SKM-1 (cell line): ENCODE measurements at regions not wholly inside any gene's neighbourhood (a gene's known extent, or its start where the extent isn't known, plus 50 kb on each side); places are given as distances from the start of the nearest gene placed in this dataset.
A peak's percentile ranks its signal among the peaks of the same experiment; 100 is the strongest.

Source experiments
- DNase-seq: peaks from one replicate; lab custom pipeline; 2025; ENCODE audit not compliant: unreplicated experiment; lab: John Stamatoyannopoulos, UW

DNA sequence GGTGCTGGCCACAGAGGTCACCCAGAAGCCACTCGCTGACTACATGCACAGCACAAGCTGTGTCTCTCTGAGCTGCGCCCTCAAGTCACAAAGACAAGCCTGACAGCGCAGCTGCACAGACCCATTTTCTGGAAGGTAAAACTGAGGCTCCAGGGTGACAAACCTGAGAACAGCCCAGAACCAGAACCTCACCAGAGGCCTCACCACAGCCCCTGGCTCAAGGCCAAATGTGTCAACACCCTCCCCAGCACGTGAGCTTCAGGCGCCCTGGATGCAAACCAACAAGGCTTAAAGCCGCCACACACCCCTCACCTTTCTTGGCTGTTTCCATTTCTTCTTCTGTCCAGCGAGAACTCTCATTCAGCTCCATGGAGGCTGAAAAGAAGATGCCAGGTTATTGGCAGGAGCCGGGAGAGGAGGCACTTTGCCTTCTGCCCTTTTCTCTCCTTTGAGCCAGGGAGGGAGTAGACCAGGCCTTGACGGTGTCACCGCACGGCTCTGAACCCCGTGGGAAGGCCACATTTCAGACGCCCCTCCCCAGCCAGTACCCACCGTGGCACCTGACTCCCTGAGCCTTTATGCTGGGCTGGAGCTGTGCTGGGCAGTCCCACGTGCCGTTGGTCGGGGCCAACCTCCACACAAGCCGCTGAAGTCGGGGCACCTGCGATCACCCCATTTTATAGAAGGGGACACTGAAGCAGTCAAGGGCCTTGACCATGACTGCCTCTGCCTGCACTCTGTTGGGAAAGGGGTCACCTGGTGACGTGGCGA lies 103.1 kb downstream of the RFLNA start:
- no peak for DNase-seq

DNA sequence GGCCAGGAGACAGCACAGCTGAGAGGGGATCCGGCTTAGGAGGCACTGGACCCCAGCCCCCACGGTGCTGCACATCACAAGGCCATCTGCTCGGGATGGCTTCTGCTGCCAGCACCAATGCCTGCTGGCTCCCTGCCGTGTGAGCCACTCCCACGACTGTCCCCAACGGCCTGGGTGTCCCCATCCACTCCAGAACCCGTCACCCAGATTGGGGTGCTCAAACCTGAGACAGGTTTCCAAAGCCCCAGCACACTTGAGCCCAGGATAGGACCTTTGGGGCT lies 102.4 kb downstream of the RFLNA start:
- DNase-seq = no peak

- DNase-seq = no peak
Observed at GRCh38 chr12:124396544-124397398, 101.9 kb downstream of the RFLNA start.

DNA sequence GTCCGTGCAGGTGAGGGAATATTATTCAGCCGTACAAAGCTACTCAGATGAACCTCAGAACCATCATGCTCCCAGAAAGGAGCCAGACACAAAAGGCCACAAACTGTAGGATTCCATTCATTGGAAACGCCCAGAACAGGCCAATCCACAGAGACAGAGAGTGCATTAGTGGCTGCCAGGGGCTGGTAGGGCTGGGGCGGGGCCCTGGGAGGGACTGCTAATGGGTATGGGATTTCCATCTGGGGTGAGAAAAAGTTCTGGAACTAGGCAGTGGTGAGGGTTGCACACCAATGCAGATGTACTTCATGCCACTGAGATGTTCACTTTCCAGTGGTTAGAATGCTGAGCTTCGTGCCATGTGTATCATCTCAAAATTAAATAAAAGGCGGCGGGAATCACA lies 101.1 kb downstream of the RFLNA start:
- no peak for DNase-seq

DNA sequence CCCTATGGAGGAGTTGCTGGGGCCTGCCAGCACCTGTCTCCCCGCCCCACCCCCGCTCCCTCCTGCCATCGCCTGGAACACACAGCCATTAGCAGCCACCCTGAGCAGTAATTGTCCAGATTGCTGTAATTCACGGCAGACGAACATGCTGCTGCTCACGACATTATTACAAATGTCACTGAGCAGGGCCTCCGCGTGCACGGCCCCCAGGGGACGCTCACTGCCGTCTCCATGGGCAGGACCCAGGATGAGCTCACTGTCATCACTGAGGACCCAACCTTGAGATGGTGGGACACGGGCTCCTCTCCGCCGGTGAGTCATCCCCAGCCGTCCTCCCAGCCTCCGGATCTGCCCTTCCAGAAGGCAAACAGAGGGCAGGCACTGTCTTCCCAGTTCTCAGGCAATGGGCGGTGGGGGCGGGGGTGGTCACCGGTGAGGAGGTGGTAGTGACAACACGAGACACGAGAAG lies 100.4 kb downstream of the RFLNA start:
- no peak for DNase-seq

DNA sequence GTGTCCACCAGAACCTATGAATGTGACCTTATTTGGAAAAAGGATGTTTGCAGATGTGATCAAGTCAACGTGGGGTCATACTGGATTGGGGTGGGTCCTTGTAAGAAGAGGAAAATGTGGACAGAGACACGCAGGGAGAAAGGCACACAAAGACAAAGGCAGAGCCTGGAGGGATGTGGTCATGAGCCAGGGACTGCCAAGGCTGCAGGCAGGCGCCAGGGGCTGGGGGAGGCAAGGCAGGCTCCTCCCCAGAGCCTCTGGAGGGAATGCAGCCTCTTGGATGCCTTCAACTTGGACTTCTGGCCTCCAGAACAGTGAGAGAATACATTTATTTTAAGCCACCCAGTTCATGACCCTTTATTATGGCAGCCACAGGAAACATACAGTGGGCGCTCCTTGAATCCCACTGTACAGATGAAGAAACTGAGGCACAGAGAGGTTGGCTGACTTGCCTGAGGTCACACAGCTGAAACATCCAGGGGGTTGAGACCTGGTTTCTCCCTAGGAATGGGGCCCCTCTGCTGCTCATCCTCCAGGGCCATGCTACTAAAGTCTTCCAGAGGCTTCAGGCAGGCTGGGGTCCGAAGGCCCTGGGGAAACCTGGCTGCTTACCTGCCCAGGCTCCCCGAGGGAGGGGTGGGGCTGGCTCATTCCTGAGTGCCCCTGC lies 99.7 kb downstream of the RFLNA start:
- no peak for DNase-seq

GRCh38 chr12:124393831-124394230 lies 98.9 kb downstream of the RFLNA start:
- no peak for DNase-seq

DNA sequence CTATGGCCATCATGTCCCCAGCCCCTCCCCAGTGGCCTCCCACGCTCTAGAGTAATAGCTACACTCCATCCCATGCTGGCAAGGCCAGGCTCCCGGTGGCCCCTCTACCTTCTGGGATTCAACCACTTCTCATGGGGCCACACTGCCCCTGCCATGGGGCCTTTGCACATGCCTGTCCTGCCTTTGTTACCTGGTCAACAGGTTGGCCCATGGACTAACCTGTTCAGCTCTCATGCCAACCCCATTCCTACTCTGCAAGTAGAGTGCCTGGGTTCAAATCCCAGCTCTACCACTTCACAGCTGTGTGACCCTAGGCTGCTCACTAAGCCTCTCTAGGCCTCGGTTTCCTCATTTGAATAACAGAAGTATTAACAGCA lies 98.5 kb downstream of the RFLNA start:
- no peak for DNase-seq

DNA sequence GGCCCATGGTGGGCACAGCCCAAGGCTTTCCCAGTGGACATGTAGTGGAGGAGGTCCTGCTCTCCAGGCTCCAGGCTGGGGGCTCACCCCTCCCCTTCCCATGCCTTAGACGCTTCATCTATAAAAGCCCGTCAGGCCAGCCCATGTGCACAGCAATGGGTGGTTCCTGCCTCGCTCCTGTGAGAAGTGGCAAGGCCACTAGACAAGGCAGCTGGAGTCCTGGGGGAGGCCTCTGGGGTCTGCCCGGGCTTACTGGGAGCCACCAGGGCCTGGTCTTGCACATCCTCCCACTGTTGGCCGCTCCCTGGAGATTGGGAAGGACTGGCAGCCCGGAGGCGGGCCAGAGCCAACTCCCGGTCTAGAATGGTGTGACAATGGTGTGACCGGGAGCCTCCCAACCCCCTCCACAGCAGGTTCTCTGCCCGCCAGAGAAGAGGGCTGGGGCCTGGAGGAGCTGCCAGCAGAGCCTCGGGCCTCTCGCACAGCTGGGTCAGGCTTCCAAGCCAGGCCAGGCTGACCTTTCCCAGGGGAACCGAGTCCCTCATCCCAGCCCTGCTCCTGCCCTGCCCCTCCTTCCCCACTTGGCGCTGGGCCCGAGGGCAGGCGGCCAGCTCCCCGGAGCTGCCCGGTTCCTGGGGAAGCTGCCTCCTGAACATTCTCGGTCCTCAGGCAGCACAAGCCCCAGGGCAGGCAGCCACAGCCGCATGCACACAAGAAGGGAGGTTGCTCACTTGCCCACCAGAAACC lies 97.9 kb downstream of the RFLNA start:
- DNase-seq = no peak

- no peak for DNase-seq
Observed at GRCh38 chr12:124392271-124392666, 97.4 kb downstream of the RFLNA start.

DNA sequence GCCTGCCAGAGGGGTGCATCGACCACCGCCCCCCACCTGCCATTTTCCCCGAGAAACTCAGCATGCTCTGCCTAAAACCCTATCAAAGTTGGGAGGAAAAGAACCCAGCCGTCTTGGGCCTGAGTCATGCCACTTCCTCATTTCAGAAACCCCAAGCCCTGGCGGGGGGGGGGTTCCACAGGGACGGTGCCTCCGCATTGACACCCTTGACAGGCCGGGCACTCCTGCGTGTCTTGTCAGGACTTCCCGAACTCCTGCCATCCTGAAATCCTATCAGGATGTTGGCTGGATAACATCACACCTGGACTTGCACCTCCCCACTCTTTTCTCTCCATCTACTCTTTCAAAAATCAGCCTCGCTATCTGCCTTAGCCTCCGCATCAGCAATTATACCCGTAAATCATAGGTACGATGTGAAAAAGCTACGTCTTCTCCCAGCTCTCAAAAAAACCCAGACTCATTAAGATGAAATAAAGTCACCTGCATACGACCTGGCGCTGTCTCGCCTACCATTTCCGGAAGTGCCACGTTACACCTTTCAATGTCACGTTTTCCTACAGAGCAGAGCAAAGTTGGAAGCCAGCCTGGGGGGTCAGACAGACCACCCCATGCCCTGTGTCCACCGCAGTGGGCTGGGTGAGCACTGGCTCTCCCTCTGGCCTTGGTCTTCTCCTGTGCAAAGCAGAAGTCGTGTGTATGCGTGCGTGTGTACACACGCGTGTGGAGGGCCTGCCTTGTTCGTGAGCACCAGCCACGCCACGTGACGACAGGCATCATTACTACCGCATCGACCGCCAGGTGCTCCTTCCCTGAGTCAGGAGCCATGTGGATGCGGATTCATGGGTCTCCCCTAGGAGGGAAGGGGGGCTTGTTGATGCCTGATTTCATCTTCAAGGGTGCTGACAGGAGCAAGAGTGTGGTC lies 96.7 kb downstream of the RFLNA start:
- DNase-seq = peak; percentile 53

DNA sequence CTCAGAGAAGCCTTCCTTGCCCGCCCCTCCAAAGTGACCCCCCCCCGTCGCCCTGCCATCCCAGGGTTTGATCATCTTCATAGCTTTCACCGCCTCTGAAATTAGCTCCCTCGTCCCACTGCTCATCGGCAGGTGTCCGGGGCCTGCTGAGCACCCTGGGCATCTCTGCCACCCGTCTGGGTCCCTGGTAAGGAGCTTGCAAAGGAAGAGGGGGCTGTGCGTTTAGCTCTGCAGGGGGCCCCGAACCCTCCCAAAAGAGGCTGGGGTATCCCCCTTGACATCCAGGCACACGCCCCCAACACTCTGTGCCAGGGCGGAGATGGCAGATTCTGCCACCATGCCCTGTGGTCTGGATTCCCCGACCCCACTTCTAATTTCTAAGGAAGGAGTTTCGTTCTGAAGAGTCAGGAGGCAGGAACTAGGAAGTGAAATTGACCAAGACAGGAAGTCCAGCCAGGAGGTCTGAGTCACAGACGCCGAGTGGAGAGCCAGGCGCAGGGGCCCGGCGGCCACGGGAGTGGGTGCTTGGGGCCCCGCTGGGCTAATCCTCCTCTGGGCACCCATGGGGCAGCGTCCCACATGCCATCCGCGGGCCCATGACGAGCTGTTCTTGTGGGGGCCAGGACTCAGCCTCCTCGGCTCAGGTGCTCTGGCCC lies 95.7 kb downstream of the RFLNA start:
- DNase-seq = peak; percentile 65

DNA sequence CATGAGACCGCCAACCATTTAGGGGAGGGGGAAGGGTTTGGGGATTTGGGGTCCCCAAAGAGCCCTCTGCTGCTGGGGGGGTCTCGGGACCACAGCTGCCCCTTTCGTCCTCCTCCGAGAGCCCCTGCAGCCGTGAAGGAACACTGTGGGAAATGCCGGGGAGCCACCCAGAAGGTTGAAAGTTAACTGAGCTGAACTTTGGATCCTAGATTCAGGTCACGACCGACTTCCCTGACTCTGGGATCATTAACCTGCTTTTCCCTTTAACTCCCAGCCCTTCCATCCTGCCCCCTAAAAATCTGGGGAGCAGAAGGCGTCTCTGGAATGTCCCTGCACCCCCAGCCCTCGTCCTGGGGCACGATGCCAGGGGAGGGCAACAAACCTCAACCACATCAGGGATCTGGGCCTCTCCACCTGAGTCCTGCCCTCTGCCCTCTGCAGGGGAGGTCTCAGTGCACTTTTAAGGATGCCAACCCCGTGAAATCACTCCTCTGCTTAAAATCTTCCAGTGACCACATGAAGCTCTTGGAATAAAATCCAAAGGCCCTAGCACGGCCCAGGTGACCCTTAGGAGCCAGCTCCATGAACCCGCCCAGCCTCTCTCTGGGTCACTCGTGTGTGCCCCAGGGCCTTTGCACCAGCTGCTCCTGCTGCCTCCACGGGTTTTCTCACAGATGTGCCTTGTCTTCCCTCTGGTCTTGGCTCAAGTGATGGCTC lies 95.0 kb downstream of the RFLNA start:
- no peak for DNase-seq

GRCh38 chr12:124389138-124389724 lies 94.3 kb downstream of the RFLNA start:
- no peak for DNase-seq

GRCh38 chr12:124388679-124389137 lies 93.8 kb downstream of the RFLNA start:
- no peak for DNase-seq

- DNase-seq = no peak
Observed at GRCh38 chr12:124388038-124388671, 93.3 kb downstream of the RFLNA start.

- no peak for DNase-seq
Observed at GRCh38 chr12:124387528-124387911, 92.6 kb downstream of the RFLNA start.
